ENCODE measurements at regions not wholly inside any gene's neighbourhood (a gene's known extent, or its start where the extent isn't known, plus 50 kb on each side); places are given as distances from the start of the nearest gene placed in this dataset.

- no peak for DNase-seq
Observed at GRCh38 chrX:116226665-116227484, 56.3 kb downstream of the AGTR2 start.

GRCh38 chrX:116230130-116230898, 59.8 kb downstream of the AGTR2 start:
- no peak for DNase-seq

- DNase-seq, result no peak
Observed at GRCh38 chrX:116232833-116233232, 62.3 kb downstream of the AGTR2 start.

GRCh38 chrX:116236666-116237065, 66.1 kb downstream of the AGTR2 start:
- no peak for DNase-seq

GRCh38 chrX:116238093-116238492, 67.5 kb downstream of the AGTR2 start:
- DNase-seq, result no peak

- no peak for DNase-seq
Observed at GRCh38 chrX:116238567-116239255, 68.2 kb downstream of the AGTR2 start.

- peak; percentile 39 for DNase-seq
Observed at GRCh38 chrX:116239944-116240840, 69.6 kb downstream of the AGTR2 start.

- DNase-seq, result no peak
Observed at GRCh38 chrX:116241001-116241400, 70.5 kb downstream of the AGTR2 start.

- DNase-seq, result no peak
Observed at GRCh38 chrX:116243039-116243438, 72.5 kb downstream of the AGTR2 start.

GRCh38 chrX:116246261-116246660, 75.7 kb downstream of the AGTR2 start:
- no peak for DNase-seq

GRCh38 chrX:116267511-116268040, 97.0 kb downstream of the AGTR2 start:
- no peak for DNase-seq

- no peak for DNase-seq
Observed at GRCh38 chrX:116272322-116272721, 101.8 kb downstream of the AGTR2 start.

GRCh38 chrX:116272861-116273260, 102.3 kb downstream of the AGTR2 start:
- no peak for DNase-seq

GRCh38 chrX:116276261-116276660, 105.7 kb downstream of the AGTR2 start:
- DNase-seq, result no peak

- DNase-seq, result no peak
Observed at GRCh38 chrX:116277351-116278225, 107.0 kb downstream of the AGTR2 start.

GRCh38 chrX:116278826-116279225, 108.3 kb downstream of the AGTR2 start:
- DNase-seq, result no peak

- DNase-seq, result no peak
Observed at GRCh38 chrX:116281106-116281505, 110.6 kb downstream of the AGTR2 start.

GRCh38 chrX:116282751-116283150, 112.2 kb downstream of the AGTR2 start:
- no peak for DNase-seq

- no peak for DNase-seq
Observed at GRCh38 chrX:116284400-116284799, 113.9 kb downstream of the AGTR2 start.

GRCh38 chrX:116285501-116285900, 115.0 kb downstream of the AGTR2 start:
- DNase-seq, result no peak

GRCh38 chrX:116289592-116289991, 119.0 kb downstream of the AGTR2 start:
- no peak for DNase-seq

Data from NCI-H1436 (cell line).